ENCODE measurements at regions not wholly inside any gene's neighbourhood (a gene's known extent, or its start where the extent isn't known, plus 50 kb on each side); places are given as distances from the start of the nearest gene placed in this dataset.

- no peaks in the 10 kb centered on the region for H3K79me2 ChIP-seq (replicated peaks; ENCODE audit: insufficient read depth, low read length)
- H4K20me1 ChIP-seq (ENCODE audit: insufficient read depth), result no peaks in the 10 kb centered on the region
- no peak for TF ChIP-seq RAD21 (conservative IDR thresholded peaks at IDR 0.05)
- TF ChIP-seq POLR2AphosphoS5 (IDR thresholded peaks at IDR 0.05), result no peak
- TF ChIP-seq CTCF (IDR thresholded peaks at IDR 0.05; ENCODE audit: poor library complexity, severe bottlenecking), result no peak
- TF ChIP-seq EZH2 (IDR thresholded peaks at IDR 0.05; ENCODE audit: borderline replicate concordance, insufficient read depth, low read length, poor library complexity, severe bottlenecking), result no peak
- no peak for TF ChIP-seq EP300 (conservative IDR thresholded peaks at IDR 0.05; ENCODE audit: poor library complexity, severe bottlenecking)
- TF ChIP-seq REST (IDR thresholded peaks at IDR 0.05; ENCODE audit: borderline replicate concordance), result no peak
- no peak for TF ChIP-seq MXI1 (conservative IDR thresholded peaks at IDR 0.05; ENCODE audit: poor library complexity, severe bottlenecking)
- TF ChIP-seq TAF1 (IDR thresholded peaks at IDR 0.05; ENCODE audit: low read depth), result no peak
- TF ChIP-seq SMC3 (conservative IDR thresholded peaks at IDR 0.05; ENCODE audit: poor library complexity), result no peak
- H3K27ac ChIP-seq (ENCODE audit: low read length), result no peak overlapping the region
- no peaks in the 10 kb centered on the region for H3K27me3 ChIP-seq (ENCODE audit: insufficient read depth, low read depth, low read length)
- H3F3A ChIP-seq (ENCODE audit: insufficient read depth, low read length, poor library complexity, severe bottlenecking), result no peaks in the 10 kb centered on the region
- no peak overlapping the region for H2AFZ ChIP-seq (ENCODE audit: low read depth, low read length)
- H3K9me2 ChIP-seq (ENCODE audit: insufficient read depth, low read length), result no peaks in the 10 kb centered on the region
- H3K4me3 ChIP-seq (ENCODE audit: low read length), result no peak overlapping the region
- H3K9me3 ChIP-seq (ENCODE audit: low read length), result no peaks in the 10 kb centered on the region
- H3K9ac ChIP-seq (ENCODE audit: low read length), result no peak overlapping the region
- H3K4me2 ChIP-seq (ENCODE audit: low read length), result no peak overlapping the region
- no peaks in the 10 kb centered on the region for H3K36me3 ChIP-seq (ENCODE audit: insufficient read depth, low read length)
Measured at GRCh38 chr1:187267827-187268226, 439.1 kb downstream of the PLA2G4A start.

GRCh38 chr1:187270256-187270655 lies 441.5 kb downstream of the PLA2G4A start:
- Histone ChIP-seq H2AFZ (ENCODE audit: low read depth, low read length) (no peak overlapping the region), H3K4me3 (ENCODE audit: low read length) (no peak overlapping the region), H3K4me2 (ENCODE audit: low read length) (no peak overlapping the region)

GRCh38 chr1:187275346-187275745 lies 446.6 kb downstream of the PLA2G4A start:
- H3K9me2 ChIP-seq (ENCODE audit: insufficient read depth, low read length), result no peaks in the 10 kb centered on the region
- H3K27me3 ChIP-seq (ENCODE audit: insufficient read depth, low read depth, low read length), result no peaks in the 10 kb centered on the region
- H3F3A ChIP-seq (ENCODE audit: insufficient read depth, low read length, poor library complexity, severe bottlenecking), result no peaks in the 10 kb centered on the region
- H3K27ac ChIP-seq (ENCODE audit: low read length), result no peak overlapping the region
- H3K9me3 ChIP-seq (ENCODE audit: low read length), result no peaks in the 10 kb centered on the region
- no peaks in the 10 kb centered on the region for H3K36me3 ChIP-seq (ENCODE audit: insufficient read depth, low read length)
- no peak overlapping the region for H3K4me3 ChIP-seq (ENCODE audit: low read length)
- no peak overlapping the region for H3K9ac ChIP-seq (ENCODE audit: low read length)
- H3K79me2 ChIP-seq (replicated peaks; ENCODE audit: insufficient read depth, low read length), result no peaks in the 10 kb centered on the region
- no peak overlapping the region for H2AFZ ChIP-seq (ENCODE audit: low read depth, low read length)
- H3K4me2 ChIP-seq (ENCODE audit: low read length), result no peak overlapping the region
- H4K20me1 ChIP-seq (ENCODE audit: insufficient read depth), result no peaks in the 10 kb centered on the region
- TF ChIP-seq SMC3 (conservative IDR thresholded peaks at IDR 0.05; ENCODE audit: poor library complexity) (no peak), TAF1 (IDR thresholded peaks at IDR 0.05; ENCODE audit: low read depth) (no peak), EP300 (conservative IDR thresholded peaks at IDR 0.05; ENCODE audit: poor library complexity, severe bottlenecking) (no peak), EZH2 (IDR thresholded peaks at IDR 0.05; ENCODE audit: borderline replicate concordance, insufficient read depth, low read length, poor library complexity, severe bottlenecking) (no peak), POLR2AphosphoS5 (IDR thresholded peaks at IDR 0.05) (no peak), RAD21 (conservative IDR thresholded peaks at IDR 0.05) (no peak), REST (IDR thresholded peaks at IDR 0.05; ENCODE audit: borderline replicate concordance) (no peak), CTCF (IDR thresholded peaks at IDR 0.05; ENCODE audit: poor library complexity, severe bottlenecking) (no peak), MXI1 (conservative IDR thresholded peaks at IDR 0.05; ENCODE audit: poor library complexity, severe bottlenecking) (no peak)

More at GRCh38 chr1:187270256-187270655, 441.5 kb downstream of the PLA2G4A start:
- no peaks in the 10 kb centered on the region for H3K9me2 ChIP-seq (ENCODE audit: insufficient read depth, low read length)
- no peaks in the 10 kb centered on the region for H4K20me1 ChIP-seq (ENCODE audit: insufficient read depth)
- no peaks in the 10 kb centered on the region for H3K9me3 ChIP-seq (ENCODE audit: low read length)
- H3K79me2 ChIP-seq (replicated peaks; ENCODE audit: insufficient read depth, low read length), result no peaks in the 10 kb centered on the region
- no peaks in the 10 kb centered on the region for H3K36me3 ChIP-seq (ENCODE audit: insufficient read depth, low read length)
- no peak overlapping the region for H3K27ac ChIP-seq (ENCODE audit: low read length)
- TF ChIP-seq SMC3 (conservative IDR thresholded peaks at IDR 0.05; ENCODE audit: poor library complexity), result no peak
- H3F3A ChIP-seq (ENCODE audit: insufficient read depth, low read length, poor library complexity, severe bottlenecking), result no peaks in the 10 kb centered on the region
- H3K27me3 ChIP-seq (ENCODE audit: insufficient read depth, low read depth, low read length), result no peaks in the 10 kb centered on the region
- H3K9ac ChIP-seq (ENCODE audit: low read length), result no peak overlapping the region
